HG03565 (cell line): ENCODE measurements at regions not wholly inside any gene's neighbourhood (a gene's known extent, or its start where the extent isn't known, plus 50 kb on each side); places are given as distances from the start of the nearest gene placed in this dataset.
"Not testable (repeated sequence)": the region's sequence is repeated elsewhere in the genome, so short reads cannot be mapped to it uniquely, and the experiment has no call there.

Source experiments
- ATAC-seq: cut with Tn5 transposase; IDR thresholded peaks from one replicate; pipeline ENCODE4 v1.9.1; 2021; ENCODE audit warnings: mild to moderate bottlenecking, moderate library complexity; ENCODE audit not compliant: unreplicated experiment

GRCh38 chr11:43172477-43172876 lies 139.3 kb upstream of the API5 start:
- ATAC-seq: no peak

GRCh38 chr11:43177975-43178374 lies 133.8 kb upstream of the API5 start:
- no peak for ATAC-seq

GRCh38 chr11:43194459-43194858 lies 117.3 kb upstream of the API5 start:
- not testable (repeated sequence) for ATAC-seq

GRCh38 chr11:43197379-43197778 lies 114.4 kb upstream of the API5 start:
- ATAC-seq: no peak

GRCh38 chr11:43200031-43200430 lies 111.8 kb upstream of the API5 start:
- no peak for ATAC-seq

GRCh38 chr11:43212279-43212678 lies 99.5 kb upstream of the API5 start:
- ATAC-seq: no peak

- no peak for ATAC-seq
These were observed 97.3 kb upstream of the API5 start for GRCh38 chr11:43214471-43214870.

GRCh38 chr11:43217849-43218248 lies 93.9 kb upstream of the API5 start:
- no peak for ATAC-seq

- no peak for ATAC-seq
These were observed 89.6 kb upstream of the API5 start for GRCh38 chr11:43222215-43222614.

GRCh38 chr11:43223026-43223425 lies 88.8 kb upstream of the API5 start:
- ATAC-seq: no peak

- no peak for ATAC-seq
These were observed 76.9 kb upstream of the API5 start for GRCh38 chr11:43234881-43235280.

GRCh38 chr11:43238341-43238740 lies 73.5 kb upstream of the API5 start:
- ATAC-seq: no peak

GRCh38 chr11:43239791-43240190 lies 72.0 kb upstream of the API5 start:
- no peak for ATAC-seq

- ATAC-seq: no peak
These were observed 69.4 kb upstream of the API5 start for GRCh38 chr11:43242401-43242800.

- no peak for ATAC-seq
These were observed 67.9 kb upstream of the API5 start for GRCh38 chr11:43243927-43244326.

- ATAC-seq: no peak
These were observed 66.3 kb upstream of the API5 start for GRCh38 chr11:43245466-43245865.

GRCh38 chr11:43250309-43250708 lies 61.5 kb upstream of the API5 start:
- no peak for ATAC-seq

GRCh38 chr11:43261775-43262174 lies 50.0 kb upstream of the API5 start:
- no peak for ATAC-seq
